Activated naive CD8-positive, alpha-beta T cell (primary cell): ENCODE measurements at regions not wholly inside any gene's neighbourhood (a gene's known extent, or its start where the extent isn't known, plus 50 kb on each side); places are given as distances from the start of the nearest gene placed in this dataset.

ENCODE experiments used
- H3K27ac Mint-ChIP-seq: one replicate; pipeline ENCODE4 v1.8.0; 2021; ENCODE audit warnings: mixed read lengths
- H3K27me3 Mint-ChIP-seq: one replicate; pipeline ENCODE4 v1.8.0; 2021; ENCODE audit warnings: mixed read lengths
- H3K36me3 Mint-ChIP-seq: one replicate; pipeline ENCODE4 v1.8.0; 2021; ENCODE audit warnings: mixed read lengths
- H3K4me1 Mint-ChIP-seq: one replicate; pipeline ENCODE4 v1.8.0; 2021; ENCODE audit warnings: low read depth, mixed read lengths
- H3K4me3 Mint-ChIP-seq: one replicate; pipeline ENCODE4 v1.8.0; 2021; ENCODE audit warnings: mild to moderate bottlenecking, mixed read lengths
- H3K9me3 Mint-ChIP-seq: one replicate; pipeline ENCODE4 v1.8.0; 2021; ENCODE audit warnings: low read depth, mixed read lengths

DNA sequence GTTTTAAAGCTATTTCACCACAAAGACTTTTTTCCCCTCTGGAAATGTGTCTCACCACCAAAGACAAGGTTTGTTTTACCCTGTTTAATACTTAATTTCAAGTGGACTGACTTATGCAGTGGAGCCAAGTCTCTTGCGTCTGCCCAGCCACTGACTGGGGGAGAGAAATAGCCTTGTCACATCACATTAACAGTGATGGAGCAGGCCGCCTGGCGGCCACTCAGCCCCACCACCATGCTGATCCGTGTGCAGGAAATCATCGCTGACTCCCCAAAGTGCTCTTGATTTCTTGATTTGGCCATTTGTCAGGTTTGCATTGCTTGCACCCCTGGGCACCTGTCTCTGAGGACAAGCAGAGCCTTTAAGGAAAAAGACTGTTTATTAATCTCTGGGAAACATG is 334.1 kb downstream of the GLRX3 start:
- Mint-ChIP-seq H3K9me3 (peaks cover 14% of the 10 kb centered on the region), H3K4me3 (no peak overlapping the region), H3K27ac (no peak overlapping the region), H3K36me3 (no peaks in the 10 kb centered on the region), H3K27me3 (no peaks in the 10 kb centered on the region), H3K4me1 (no peaks in the 10 kb centered on the region)

DNA sequence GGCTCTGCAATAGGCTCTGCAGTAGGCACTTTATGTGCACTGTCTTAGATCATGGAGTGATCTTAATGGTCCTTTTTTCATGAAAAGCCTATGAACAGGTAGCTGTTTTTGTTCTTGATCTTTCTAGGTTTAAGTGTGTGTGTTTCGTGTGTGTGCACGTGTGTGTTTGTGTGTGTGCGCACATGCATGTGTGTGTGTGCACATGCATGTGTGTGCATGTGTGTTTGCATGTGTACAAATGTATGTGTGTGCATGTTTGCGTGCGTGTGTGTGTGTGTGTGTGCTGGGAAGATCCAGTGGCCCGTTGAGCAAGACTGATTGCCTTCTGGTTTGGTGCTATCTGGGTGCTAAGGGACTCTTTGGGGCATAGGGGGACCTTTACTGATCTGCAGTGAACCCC is 334.8 kb downstream of the GLRX3 start:
- H3K27me3 Mint-ChIP-seq: no peaks in the 10 kb centered on the region
- no peak overlapping the region for H3K4me3 Mint-ChIP-seq
- peaks cover 14% of the 10 kb centered on the region for H3K9me3 Mint-ChIP-seq
- no peaks in the 10 kb centered on the region for H3K36me3 Mint-ChIP-seq
- no peaks in the 10 kb centered on the region for H3K4me1 Mint-ChIP-seq
- H3K27ac Mint-ChIP-seq: no peak overlapping the region

DNA sequence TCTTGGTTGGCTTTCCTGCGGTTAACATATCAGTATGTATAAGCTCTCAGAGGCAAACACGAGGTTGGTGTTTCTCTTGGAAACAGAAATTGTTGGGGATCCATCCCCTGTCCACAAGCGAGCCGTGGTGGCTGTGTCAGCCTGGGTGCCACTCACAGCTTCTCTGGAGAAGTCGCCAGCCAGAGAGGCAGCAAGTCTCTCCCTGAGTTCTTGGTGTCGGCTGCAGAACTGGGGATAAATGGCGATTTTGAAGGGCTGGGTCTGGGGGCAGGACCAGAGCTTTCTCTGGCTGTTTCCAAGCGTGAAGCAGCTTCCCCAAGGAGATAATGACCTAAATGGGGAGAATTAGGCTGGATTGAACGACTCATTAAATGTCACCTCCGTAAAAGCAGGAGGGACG is 335.3 kb downstream of the GLRX3 start:
- no peaks in the 10 kb centered on the region for H3K27me3 Mint-ChIP-seq

DNA sequence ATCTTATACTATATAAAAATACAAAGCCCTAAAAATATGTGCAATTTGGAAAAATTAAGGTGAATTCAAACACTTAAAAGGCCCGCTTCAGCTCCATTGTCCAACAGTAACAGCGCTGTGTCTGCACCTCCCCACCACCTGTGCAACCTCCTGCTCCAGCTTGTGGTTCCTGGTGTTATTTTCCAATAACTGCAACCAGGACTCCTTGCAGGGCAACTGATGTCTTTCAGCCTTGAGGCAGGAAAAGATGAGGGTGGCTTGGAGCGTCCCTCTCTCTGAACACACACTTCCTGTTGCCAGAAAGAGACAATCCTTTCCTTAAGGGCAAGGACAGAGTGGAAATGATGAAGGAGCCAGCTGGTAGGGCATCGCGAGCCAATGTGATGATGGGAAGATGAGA is 336.0 kb downstream of the GLRX3 start:
- no peak overlapping the region for H3K27ac Mint-ChIP-seq
- H3K4me1 Mint-ChIP-seq: no peaks in the 10 kb centered on the region
- H3K36me3 Mint-ChIP-seq: no peaks in the 10 kb centered on the region
- no peak overlapping the region for H3K4me3 Mint-ChIP-seq
- H3K9me3 Mint-ChIP-seq: peaks cover 10% of the 10 kb centered on the region
- no peaks in the 10 kb centered on the region for H3K27me3 Mint-ChIP-seq

More for the DNA sequence above, 335.3 kb downstream of the GLRX3 start:
- no peak overlapping the region for H3K4me3 Mint-ChIP-seq
- no peaks in the 10 kb centered on the region for H3K36me3 Mint-ChIP-seq
- no peak overlapping the region for H3K27ac Mint-ChIP-seq
- peaks cover 14% of the 10 kb centered on the region for H3K9me3 Mint-ChIP-seq
- no peaks in the 10 kb centered on the region for H3K4me1 Mint-ChIP-seq

DNA sequence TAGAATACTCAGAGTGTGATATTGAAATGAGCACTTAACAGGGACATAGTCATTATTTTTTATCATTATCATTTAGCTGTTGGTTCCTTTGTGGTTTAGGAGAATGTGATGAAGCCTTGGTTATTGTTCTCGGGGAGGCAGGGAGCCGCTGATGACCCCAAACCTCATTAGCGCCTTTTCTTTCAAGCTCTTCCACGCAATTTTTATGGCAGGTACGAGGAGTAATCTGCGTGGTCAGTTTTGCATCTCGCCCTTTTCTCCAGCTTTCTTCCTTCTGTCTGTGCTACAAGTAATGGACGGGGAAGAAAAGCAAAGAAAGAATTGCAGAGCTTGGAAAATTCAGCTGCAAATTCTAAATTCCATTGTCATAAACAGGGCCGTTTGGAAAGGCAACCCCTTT is 338.4 kb downstream of the GLRX3 start:
- Mint-ChIP-seq H3K27me3 (no peaks in the 10 kb centered on the region), H3K9me3 (no peaks in the 10 kb centered on the region), H3K36me3 (no peaks in the 10 kb centered on the region), H3K4me3 (no peak overlapping the region), H3K4me1 (no peaks in the 10 kb centered on the region), H3K27ac (no peak overlapping the region)

DNA sequence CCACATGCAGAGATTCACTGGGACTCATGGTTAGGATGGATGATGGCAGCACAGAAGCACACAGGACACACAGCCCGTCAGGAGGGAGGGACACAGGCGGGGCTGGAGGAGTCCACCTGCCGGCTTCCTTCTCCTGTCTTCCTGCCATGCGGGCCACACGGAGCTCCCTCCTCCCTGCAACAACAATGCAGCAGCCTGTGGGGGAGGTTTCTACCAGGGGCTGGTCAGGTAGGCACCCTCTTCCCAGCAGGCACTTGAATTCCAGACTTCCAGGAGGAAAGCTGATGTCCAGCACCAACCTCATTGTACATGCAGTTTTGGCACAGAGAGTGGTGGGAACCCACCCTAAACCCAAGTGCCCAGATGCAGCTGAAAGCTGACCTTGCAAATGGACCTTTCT is 341.2 kb downstream of the GLRX3 start:
- no peaks in the 10 kb centered on the region for H3K36me3 Mint-ChIP-seq
- H3K27me3 Mint-ChIP-seq: no peaks in the 10 kb centered on the region
- no peak overlapping the region for H3K4me3 Mint-ChIP-seq
- no peaks in the 10 kb centered on the region for H3K4me1 Mint-ChIP-seq
- no peaks in the 10 kb centered on the region for H3K9me3 Mint-ChIP-seq
- no peak overlapping the region for H3K27ac Mint-ChIP-seq

DNA sequence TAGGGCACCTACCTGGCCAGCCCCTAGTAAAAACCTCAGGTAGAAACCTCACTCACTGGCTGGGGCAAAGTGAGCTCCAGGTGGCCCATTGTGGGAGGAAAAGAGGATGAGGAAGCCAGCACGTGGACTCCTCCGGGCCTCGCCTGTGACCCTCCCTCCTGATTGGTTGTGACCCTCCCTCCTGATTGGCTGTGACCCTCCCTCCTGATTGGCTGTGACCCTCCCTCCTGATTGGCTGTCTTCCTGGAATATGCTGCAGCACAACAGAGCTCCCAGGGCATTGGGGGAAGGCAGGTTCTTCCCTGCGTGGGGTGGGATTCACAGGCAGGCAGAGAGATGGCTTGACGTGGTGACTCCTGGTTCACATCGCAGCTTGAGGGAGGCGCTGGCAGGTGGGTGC is 343.0 kb downstream of the GLRX3 start:
- Mint-ChIP-seq H3K27me3 (no peaks in the 10 kb centered on the region), H3K9me3 (no peaks in the 10 kb centered on the region)

DNA sequence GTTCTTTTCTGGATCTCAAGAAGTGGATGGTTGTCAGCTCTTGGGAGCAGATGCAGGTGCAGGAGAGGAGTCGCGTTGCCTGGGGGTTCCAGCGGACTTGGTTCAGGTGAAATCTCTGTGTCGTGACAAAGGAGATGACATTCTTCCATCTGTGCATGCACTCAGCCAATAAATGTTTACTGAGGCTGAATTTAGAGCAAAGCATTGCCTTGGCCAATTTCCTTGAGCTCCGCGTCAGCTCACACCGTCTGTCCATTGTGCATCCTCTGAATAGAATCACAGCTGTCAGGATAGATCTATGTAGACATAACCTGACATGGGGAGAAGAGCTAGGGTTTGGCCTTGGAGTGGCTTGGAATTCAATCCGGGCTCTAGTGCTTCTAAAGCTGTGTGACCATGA is 343.7 kb downstream of the GLRX3 start:
- H3K27me3 Mint-ChIP-seq: no peaks in the 10 kb centered on the region
- no peaks in the 10 kb centered on the region for H3K4me1 Mint-ChIP-seq
- H3K27ac Mint-ChIP-seq: no peak overlapping the region
- H3K4me3 Mint-ChIP-seq: no peak overlapping the region
- no peaks in the 10 kb centered on the region for H3K9me3 Mint-ChIP-seq
- no peaks in the 10 kb centered on the region for H3K36me3 Mint-ChIP-seq

More for the DNA sequence above, 343.0 kb downstream of the GLRX3 start:
- Mint-ChIP-seq H3K4me3 (no peak overlapping the region), H3K36me3 (no peaks in the 10 kb centered on the region), H3K4me1 (no peaks in the 10 kb centered on the region), H3K27ac (no peak overlapping the region)

DNA sequence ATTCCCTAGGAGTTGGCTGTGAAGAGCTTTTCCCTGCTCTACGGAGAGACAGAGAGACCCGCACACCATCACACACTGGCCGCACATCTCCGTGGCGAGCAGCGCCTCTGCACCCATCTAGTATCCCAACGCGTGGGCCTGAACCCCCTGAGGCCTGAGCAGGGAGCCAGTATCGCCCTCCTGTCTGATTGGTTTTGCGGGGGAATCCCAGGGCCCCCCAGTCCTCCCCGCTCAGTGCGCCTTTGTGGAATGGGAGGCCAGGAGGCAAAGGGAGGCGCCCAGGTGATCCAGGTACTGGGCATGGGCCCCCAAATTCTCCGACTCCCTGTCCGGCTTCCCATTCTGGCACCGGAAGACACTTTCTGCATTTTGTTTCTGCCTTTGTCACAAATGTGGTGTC is 344.3 kb downstream of the GLRX3 start:
- Mint-ChIP-seq H3K4me1 (no peaks in the 10 kb centered on the region), H3K36me3 (no peaks in the 10 kb centered on the region), H3K27me3 (no peaks in the 10 kb centered on the region), H3K9me3 (no peaks in the 10 kb centered on the region), H3K27ac (no peak overlapping the region), H3K4me3 (no peak overlapping the region)

DNA sequence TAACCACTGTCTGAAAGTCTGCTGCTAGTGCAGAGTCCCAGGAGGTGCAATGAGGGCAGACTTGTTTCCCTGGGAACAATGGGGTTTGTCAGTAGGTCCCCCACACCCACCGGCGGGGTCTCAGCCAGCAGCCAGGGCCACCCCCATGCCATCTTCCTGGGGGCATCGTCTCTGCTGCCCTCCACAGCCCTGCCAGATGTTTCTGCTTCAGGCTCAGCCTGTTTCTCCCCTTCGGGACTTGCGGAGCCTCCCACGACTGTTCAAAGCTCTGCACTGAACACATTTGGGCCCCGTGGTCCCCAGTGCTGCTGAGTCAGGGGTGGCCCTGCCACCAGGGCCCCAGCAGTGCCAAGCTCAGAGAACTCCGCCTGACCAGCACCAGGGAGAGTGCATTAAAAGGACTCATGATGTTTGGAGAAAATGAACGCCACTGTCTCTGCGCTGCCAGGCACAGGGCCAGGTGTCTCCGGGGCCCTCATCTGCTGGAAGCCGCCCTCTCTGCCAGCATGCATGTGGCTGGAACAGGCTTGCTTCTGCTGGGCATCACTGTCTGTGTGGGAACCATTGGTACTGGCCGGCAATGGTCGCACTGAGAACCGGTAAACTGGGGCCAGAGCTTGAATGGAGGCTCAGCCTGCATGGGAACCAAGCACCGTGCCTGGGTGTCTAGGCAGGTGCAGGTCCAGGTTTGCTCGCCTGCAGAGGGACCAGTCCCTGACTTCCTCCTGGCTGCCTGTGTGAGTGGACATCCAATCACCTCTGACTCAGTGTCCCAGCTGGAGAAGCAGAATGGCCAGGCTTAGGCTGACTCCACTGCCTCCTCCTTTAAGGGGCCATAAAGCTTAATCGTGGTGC is 345.1 kb downstream of the GLRX3 start:
- Mint-ChIP-seq H3K27ac (no peak overlapping the region), H3K27me3 (no peaks in the 10 kb centered on the region), H3K9me3 (no peaks in the 10 kb centered on the region), H3K4me1 (no peaks in the 10 kb centered on the region), H3K4me3 (no peak overlapping the region), H3K36me3 (no peaks in the 10 kb centered on the region)

DNA sequence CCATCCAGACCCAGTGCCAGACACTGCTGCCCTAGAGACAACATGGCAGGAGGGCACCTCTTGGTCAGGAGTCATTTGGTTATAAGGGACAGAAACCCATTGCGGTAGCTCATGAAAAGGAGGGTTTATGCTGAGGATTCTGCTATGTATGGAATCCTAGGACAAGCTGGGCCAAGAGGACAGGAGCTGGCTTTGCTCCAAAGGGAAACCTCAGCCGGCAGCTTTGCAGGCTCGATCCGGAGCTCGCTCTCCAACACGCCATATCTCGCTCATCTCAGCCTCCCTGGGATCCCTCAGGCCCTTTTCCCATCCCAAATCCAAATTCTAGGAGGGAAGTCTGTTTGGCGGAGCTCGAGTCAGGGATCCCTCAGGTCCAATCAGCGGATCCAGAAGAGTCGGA is 345.7 kb downstream of the GLRX3 start:
- Mint-ChIP-seq H3K27me3 (no peaks in the 10 kb centered on the region), H3K27ac (no peak overlapping the region), H3K4me3 (no peak overlapping the region), H3K36me3 (no peaks in the 10 kb centered on the region), H3K4me1 (no peaks in the 10 kb centered on the region), H3K9me3 (no peaks in the 10 kb centered on the region)

DNA sequence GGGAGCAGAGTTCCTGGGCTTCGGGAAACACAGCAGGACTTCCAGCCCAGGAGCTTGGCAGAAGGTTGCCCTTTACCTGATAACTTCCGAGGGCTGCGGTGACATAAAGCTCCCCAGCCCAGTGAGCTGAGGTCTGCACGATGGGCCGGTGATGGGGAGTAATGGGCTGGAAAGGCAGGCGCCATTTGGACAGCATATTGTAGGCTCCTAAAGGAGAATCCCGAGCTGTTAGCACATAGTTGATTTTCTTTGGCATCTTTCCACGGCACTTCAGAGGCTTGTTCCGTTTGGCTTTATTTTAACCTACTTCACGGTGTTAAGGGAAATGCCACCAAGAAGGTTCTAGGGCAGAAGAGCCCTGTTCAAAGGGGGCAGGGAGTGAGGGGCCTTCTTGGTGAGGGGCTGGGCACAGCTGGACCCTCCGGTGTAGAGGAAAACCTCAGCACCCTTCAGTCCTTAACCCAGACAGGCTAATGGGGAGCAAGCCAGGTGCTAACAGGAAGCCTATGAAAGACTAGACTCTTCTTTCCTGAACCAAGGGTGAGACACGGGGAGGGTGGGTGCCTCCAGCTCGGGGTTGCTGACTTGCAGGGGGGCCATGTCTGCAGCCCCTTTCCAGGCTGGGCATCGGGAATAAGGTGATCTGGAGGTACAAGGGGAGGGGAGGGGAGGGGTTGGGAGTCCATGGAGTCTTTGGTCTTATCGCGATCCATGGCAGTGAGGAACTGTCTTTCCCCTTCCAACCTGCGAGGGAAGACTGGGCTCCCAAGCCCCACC is 347.7 kb downstream of the GLRX3 start:
- H3K4me1 Mint-ChIP-seq: no peaks in the 10 kb centered on the region
- H3K27me3 Mint-ChIP-seq: no peaks in the 10 kb centered on the region
- no peaks in the 10 kb centered on the region for H3K36me3 Mint-ChIP-seq
- no peak overlapping the region for H3K27ac Mint-ChIP-seq
- no peak overlapping the region for H3K4me3 Mint-ChIP-seq
- H3K9me3 Mint-ChIP-seq: no peaks in the 10 kb centered on the region

DNA sequence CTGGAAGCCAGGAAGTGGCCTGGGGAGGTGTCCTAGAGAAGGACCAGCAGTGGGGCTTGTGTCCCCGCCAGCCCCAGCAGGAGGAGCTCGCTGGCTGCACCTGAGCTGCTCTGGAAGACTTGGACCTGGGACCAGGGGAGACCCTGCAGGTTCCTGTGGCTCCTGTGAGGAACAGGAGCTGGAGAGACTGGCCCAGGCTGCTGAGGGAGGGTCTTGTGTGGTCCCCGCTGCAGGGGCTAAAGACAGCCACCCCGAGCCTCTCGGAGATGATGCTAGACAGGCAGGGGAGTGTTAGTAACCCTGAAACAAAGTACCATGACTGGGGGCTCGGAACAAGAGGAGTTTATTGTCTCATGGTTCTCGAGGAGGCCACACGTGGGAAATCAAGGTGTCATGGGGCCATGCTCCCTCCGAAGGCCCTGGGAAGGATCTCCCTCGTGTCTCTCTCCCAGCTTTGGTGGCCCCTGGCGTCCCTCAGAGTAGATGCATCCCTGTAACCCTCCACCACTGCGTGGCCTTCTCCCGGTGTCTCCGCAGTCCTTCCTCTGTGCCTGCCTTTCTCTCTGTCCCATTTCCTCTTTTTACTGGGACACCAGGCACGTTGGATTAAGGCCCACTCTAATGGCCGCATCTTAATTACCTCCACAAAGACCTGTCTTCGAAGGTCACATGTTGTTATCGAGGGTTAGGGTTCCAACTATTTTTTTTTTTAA is 348.4 kb downstream of the GLRX3 start:
- Mint-ChIP-seq H3K4me3 (no peak overlapping the region), H3K27me3 (no peaks in the 10 kb centered on the region), H3K36me3 (no peaks in the 10 kb centered on the region), H3K27ac (no peak overlapping the region), H3K9me3 (no peaks in the 10 kb centered on the region), H3K4me1 (no peaks in the 10 kb centered on the region)

DNA sequence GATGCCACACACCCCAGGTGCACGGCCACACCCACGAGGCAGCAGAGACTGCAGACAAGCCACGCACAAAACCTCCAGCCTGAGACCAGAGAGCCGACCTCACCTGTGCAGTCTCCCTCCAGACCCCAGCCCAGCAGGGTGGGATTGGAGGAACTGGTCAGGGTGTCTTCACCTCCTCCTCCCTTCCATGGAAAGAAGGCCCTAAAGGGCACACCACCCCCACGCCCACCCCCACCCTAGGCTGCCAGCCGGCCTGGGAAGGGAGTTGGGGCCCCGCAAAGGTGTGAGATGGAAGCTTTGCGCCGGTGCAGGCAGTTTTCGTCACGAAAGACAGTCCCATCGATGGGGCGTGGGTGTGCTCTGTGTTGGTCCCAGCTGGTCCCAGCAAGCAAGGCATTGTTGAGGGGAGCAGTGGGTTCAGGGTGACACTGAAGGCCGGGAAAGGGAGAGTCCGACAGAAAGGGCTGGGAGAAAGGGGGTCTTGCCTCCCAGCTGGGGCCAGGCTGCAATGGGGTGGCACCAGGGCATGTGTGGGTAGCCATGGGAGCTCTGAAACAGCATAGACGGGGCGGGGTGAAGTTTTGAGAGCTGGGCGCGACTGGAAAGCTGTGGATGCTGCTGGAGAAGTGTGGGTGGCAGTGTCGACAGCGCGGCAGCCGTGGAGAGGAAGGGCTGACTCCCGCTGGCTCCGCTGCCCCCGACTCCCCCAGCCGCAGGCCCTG is 349.2 kb downstream of the GLRX3 start:
- Mint-ChIP-seq H3K4me3 (no peak overlapping the region), H3K4me1 (no peaks in the 10 kb centered on the region), H3K27me3 (no peaks in the 10 kb centered on the region), H3K27ac (no peak overlapping the region), H3K36me3 (no peaks in the 10 kb centered on the region), H3K9me3 (no peaks in the 10 kb centered on the region)
